Astrocyte (in vitro differentiated cells and primary cell): ENCODE measurements at regions not wholly inside any gene's neighbourhood (a gene's known extent, or its start where the extent isn't known, plus 50 kb on each side); places are given as distances from the start of the nearest gene placed in this dataset.

ENCODE experiments used
- CTCF ChIP-seq: IDR thresholded peaks from 2 replicates; pipeline ENCODE4 v1.5.1; 2011; ENCODE audit warnings: low read depth, mild to moderate bottlenecking, inconsistent platforms, low read length, moderate library complexity; ENCODE audit not compliant: insufficient read depth
- EZH2 ChIP-seq: IDR thresholded peaks from 2 replicates; pipeline ENCODE4 v1.6.1; 2012; ENCODE audit warnings: mild to moderate bottlenecking, low read length, inconsistent platforms; ENCODE audit not compliant: insufficient read depth

- TF ChIP-seq EZH2 (no peak), CTCF (no peak)
These were observed 704.8 kb downstream of the ARAP2 start for GRCh38 chr4:35539404-35540055.
